ENCODE measurements at regions not wholly inside any gene's neighbourhood (a gene's known extent, or its start where the extent isn't known, plus 50 kb on each side); places are given as distances from the start of the nearest gene placed in this dataset.

GRCh38 chr1:217141711-217142110 is 418.5 kb upstream of the ESRRG start:
- no peaks in the 10 kb centered on the region for H3K79me2 ChIP-seq (ENCODE audit: insufficient read depth, low read depth, low read length)
- no peak for DNase-seq (ENCODE audit: low spot score)
- H3K9me2 ChIP-seq (ENCODE audit: insufficient read depth, low read length): no peaks in the 10 kb centered on the region
- no TSS peak for BruUV-seq (replicated peaks)
- no peaks in the 10 kb centered on the region for H3K9me3 ChIP-seq (ENCODE audit: low read length)
- no peaks in the 10 kb centered on the region for H4K20me1 ChIP-seq (ENCODE audit: insufficient read depth, low read length)
- H3K4me2 ChIP-seq (ENCODE audit: low read length): no peak overlapping the region
- ChIA-PET CTCF (ENCODE audit: unreplicated experiment) (no interaction called here), POLR2A (no interaction called here)
- H3K4me3 ChIP-seq (ENCODE audit: low read depth, low read length, poor library complexity, severe bottlenecking): no peak overlapping the region
- H2AFZ ChIP-seq (ENCODE audit: low read length): no peak overlapping the region
- intact Hi-C loops (cut with micrococcal nuclease; ENCODE audit: unreplicated experiment): no loop called here
- H3K4me1 ChIP-seq (ENCODE audit: insufficient read depth, low read length, poor library complexity, severe bottlenecking): no peaks in the 10 kb centered on the region
- no peak overlapping the region for H3K27ac ChIP-seq (ENCODE audit: low read depth, low read length, poor library complexity, severe bottlenecking)
- H3K36me3 ChIP-seq (ENCODE audit: insufficient read depth, low read length): no peaks in the 10 kb centered on the region
- TF ChIP-seq EZH2phosphoT487 (IDR thresholded peaks at IDR 0.05; ENCODE audit: borderline replicate concordance, low read depth, low read length): no peak
- no peak for TF ChIP-seq CTCF (conservative IDR thresholded peaks at IDR 0.05; ENCODE audit: low read length)

DNA sequence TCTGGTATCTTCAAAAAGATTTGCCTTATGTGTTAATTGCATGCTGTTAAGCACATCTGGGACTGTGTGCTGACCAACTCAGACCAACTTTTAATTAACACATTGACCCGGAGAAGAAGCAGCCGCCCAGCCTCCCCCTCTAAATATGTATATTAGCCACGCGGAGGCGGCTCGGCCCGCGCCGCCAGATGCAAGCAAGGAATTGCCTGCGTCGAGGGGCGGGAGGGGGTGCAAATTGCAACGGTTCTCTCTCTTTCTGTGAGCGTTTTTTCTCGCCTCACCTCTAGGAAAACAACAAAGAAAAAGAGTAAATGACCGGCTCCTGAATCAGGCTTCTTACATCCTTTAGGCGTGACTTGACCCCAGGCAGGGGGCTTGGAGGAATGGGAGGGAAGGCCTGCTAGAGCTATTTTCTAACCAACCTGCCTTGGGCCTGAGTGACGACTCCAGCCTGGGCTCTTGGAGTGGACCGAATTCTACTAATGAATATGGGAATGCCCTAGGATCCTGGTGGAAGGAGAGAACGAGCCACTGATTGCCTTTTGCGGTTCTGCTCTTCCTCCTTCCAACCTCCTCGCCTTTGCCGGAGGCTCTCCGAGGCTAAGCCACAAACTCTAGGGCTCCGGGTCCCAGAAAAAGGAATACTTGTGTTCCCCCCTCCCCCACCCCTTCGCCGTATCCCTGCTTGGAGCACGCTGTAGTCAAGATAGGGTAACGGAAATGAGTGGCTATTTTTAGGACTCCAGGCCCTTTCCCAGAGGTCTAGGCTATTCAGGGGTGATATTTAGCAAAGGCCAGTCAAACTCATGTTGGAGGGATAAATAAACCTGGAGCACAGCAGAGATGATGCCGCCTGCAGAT is 417.0 kb upstream of the ESRRG start:
- Histone ChIP-seq H3K4me1 (ENCODE audit: insufficient read depth, low read length, poor library complexity, severe bottlenecking) (no peaks in the 10 kb centered on the region), H3K79me2 (ENCODE audit: insufficient read depth, low read depth, low read length) (no peaks in the 10 kb centered on the region), H3K4me2 (ENCODE audit: low read length) (no peak overlapping the region), H3K27ac (ENCODE audit: low read depth, low read length, poor library complexity, severe bottlenecking) (no peak overlapping the region), H3K9me2 (ENCODE audit: insufficient read depth, low read length) (no peaks in the 10 kb centered on the region), H3K36me3 (ENCODE audit: insufficient read depth, low read length) (no peaks in the 10 kb centered on the region), H3K9me3 (ENCODE audit: low read length) (no peaks in the 10 kb centered on the region), H4K20me1 (ENCODE audit: insufficient read depth, low read length) (no peaks in the 10 kb centered on the region), H2AFZ (ENCODE audit: low read length) (no peak overlapping the region), H3K4me3 (ENCODE audit: low read depth, low read length, poor library complexity, severe bottlenecking) (no peak overlapping the region)
- no TSS peak for BruUV-seq (replicated peaks)
- DNase-seq (ENCODE audit: low spot score): no peak
- TF ChIP-seq CTCF (conservative IDR thresholded peaks at IDR 0.05; ENCODE audit: low read length): no peak
- POLR2A ChIA-PET: no interaction called here
- CTCF ChIA-PET (ENCODE audit: unreplicated experiment): no interaction called here
- intact Hi-C loops (cut with micrococcal nuclease; ENCODE audit: unreplicated experiment): no loop called here

- ChIA-PET POLR2A (interaction anchor here (0.6 kb wide), 1 partner anchor 42 kb away, joined by 3 read pairs; no protein-coding TSS in a partner anchor), CTCF (ENCODE audit: unreplicated experiment) (no interaction called here)
- intact Hi-C loops (cut with micrococcal nuclease; ENCODE audit: unreplicated experiment): no loop called here
- no TSS peak for BruUV-seq (replicated peaks)
- Histone ChIP-seq H3K4me2 (ENCODE audit: low read length) (no peak overlapping the region), H2AFZ (ENCODE audit: low read length) (no peak overlapping the region), H3K79me2 (ENCODE audit: insufficient read depth, low read depth, low read length) (no peaks in the 10 kb centered on the region), H3K4me3 (ENCODE audit: low read depth, low read length, poor library complexity, severe bottlenecking) (no peak overlapping the region), H3K4me1 (ENCODE audit: insufficient read depth, low read length, poor library complexity, severe bottlenecking) (no peaks in the 10 kb centered on the region), H3K27ac (ENCODE audit: low read depth, low read length, poor library complexity, severe bottlenecking) (no peak overlapping the region), H3K9me3 (ENCODE audit: low read length) (no peaks in the 10 kb centered on the region), H4K20me1 (ENCODE audit: insufficient read depth, low read length) (no peaks in the 10 kb centered on the region), H3K36me3 (ENCODE audit: insufficient read depth, low read length) (no peaks in the 10 kb centered on the region), H3K9me2 (ENCODE audit: insufficient read depth, low read length) (no peaks in the 10 kb centered on the region)
- TF ChIP-seq EZH2phosphoT487 (IDR thresholded peaks at IDR 0.05; ENCODE audit: borderline replicate concordance, low read depth, low read length) (no peak), CTCF (conservative IDR thresholded peaks at IDR 0.05; ENCODE audit: low read length) (no peak)
- no peak for DNase-seq (ENCODE audit: low spot score)
Observed at GRCh38 chr1:217139513-217139912, 416.3 kb upstream of the ESRRG start.

Data from OCI-LY7 (cell line).